SH-SY5Y (cell line): ENCODE measurements at regions not wholly inside any gene's neighbourhood (a gene's known extent, or its start where the extent isn't known, plus 50 kb on each side); places are given as distances from the start of the nearest gene placed in this dataset.

ENCODE experiments used
- GATA2 ChIP-seq: IDR thresholded peaks from 2 replicates; pipeline ENCODE4 v1.6.1; 2011; ENCODE audit warnings: mild to moderate bottlenecking, low read depth, low read length
- GATA3 ChIP-seq: IDR thresholded peaks from 2 replicates; pipeline ENCODE4 v1.6.1; 2011; ENCODE audit warnings: low read depth, mild to moderate bottlenecking, low read length, moderate library complexity

DNA sequence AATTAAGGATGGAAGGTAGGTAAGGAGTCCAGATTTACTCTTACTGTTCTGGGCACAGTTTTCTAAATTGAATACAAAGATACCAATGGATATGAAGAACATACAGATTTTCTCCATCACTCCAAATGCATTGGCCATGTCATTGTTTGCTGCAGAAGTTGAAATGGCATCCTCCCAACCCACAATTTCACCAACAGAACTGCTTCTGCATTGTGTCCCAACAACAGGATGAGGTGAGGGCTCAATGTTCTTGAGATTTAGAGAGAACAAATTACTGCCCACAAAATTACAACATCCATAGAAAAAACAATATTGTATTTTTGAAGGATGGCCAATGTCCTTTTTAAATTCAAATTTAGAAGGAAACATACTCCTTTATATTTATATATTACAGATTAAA, 88.9 kb downstream of the NUDT12 start:
- no peak for TF ChIP-seq GATA2
- no peak for TF ChIP-seq GATA3
